NCI-H510A treated with DMSO at 0.1 percent for 48 hours (cell line): ENCODE measurements at regions not wholly inside any gene's neighbourhood (a gene's known extent, or its start where the extent isn't known, plus 50 kb on each side); places are given as distances from the start of the nearest gene placed in this dataset.
"Not testable (repeated sequence)": the region's sequence is repeated elsewhere in the genome, so short reads cannot be mapped to it uniquely, and the experiment has no call there.

Source experiments
- DNase-seq: peaks from one replicate; lab custom pipeline; 2025; lab: John Stamatoyannopoulos, UW

GRCh38 chr1:163472651-163473248 lies 151.0 kb downstream of the NUF2 start:
- DNase-seq = no peak

GRCh38 chr1:163477276-163477830 lies 155.6 kb downstream of the NUF2 start:
- no peak for DNase-seq

- not testable (repeated sequence) for DNase-seq
Observed at GRCh38 chr1:163498391-163499330, 176.9 kb downstream of the NUF2 start.

- DNase-seq = no peak
Observed at GRCh38 chr1:163504331-163504978, 182.7 kb downstream of the NUF2 start.

GRCh38 chr1:163509114-163509513 lies 187.4 kb downstream of the NUF2 start:
- no peak for DNase-seq

- no peak for DNase-seq
Observed at GRCh38 chr1:163512349-163512989, 190.7 kb downstream of the NUF2 start.

- no peak for DNase-seq
Observed at GRCh38 chr1:163523375-163524029, 201.7 kb downstream of the NUF2 start.

- peak; percentile 24 for DNase-seq
Observed at GRCh38 chr1:163528710-163529348, 207.1 kb downstream of the NUF2 start.

GRCh38 chr1:163531345-163531744 lies 209.6 kb downstream of the NUF2 start:
- DNase-seq = no peak

- DNase-seq = no peak
Observed at GRCh38 chr1:163535401-163535800, 213.6 kb downstream of the NUF2 start.

GRCh38 chr1:163535807-163536206 lies 214.1 kb downstream of the NUF2 start:
- peak; percentile 61 for DNase-seq

- no peak for DNase-seq
Observed at GRCh38 chr1:163537809-163538208, 216.1 kb downstream of the NUF2 start.

GRCh38 chr1:163538667-163539066 lies 216.9 kb downstream of the NUF2 start:
- DNase-seq = no peak

GRCh38 chr1:163540727-163541126 lies 219.0 kb downstream of the NUF2 start:
- no peak for DNase-seq

- peak; percentile 68 for DNase-seq
Observed at GRCh38 chr1:163544441-163544840, 222.7 kb downstream of the NUF2 start.

GRCh38 chr1:163558162-163558561 lies 236.4 kb downstream of the NUF2 start:
- no peak for DNase-seq

- DNase-seq = peak; percentile 79
Observed at GRCh38 chr1:163561580-163562295, 240.0 kb downstream of the NUF2 start.

- DNase-seq = no peak
Observed at GRCh38 chr1:163562355-163562754, 240.6 kb downstream of the NUF2 start.

- no peak for DNase-seq
Observed at GRCh38 chr1:163565166-163565565, 243.4 kb downstream of the NUF2 start.

GRCh38 chr1:163570071-163570470 lies 248.3 kb downstream of the NUF2 start:
- no peak for DNase-seq
